GM12878 (cell line): ENCODE measurements at regions not wholly inside any gene's neighbourhood (a gene's known extent, or its start where the extent isn't known, plus 50 kb on each side); places are given as distances from the start of the nearest gene placed in this dataset.

Experiments used
- ATAC-seq: fragments of 200-7000 bp; cut with Tn5 transposase; 3 replicates; pipeline ENCODE4 v1.9.1; 2020; ENCODE audit warnings: mild to moderate bottlenecking, moderate library complexity
- BruUV-seq: library from RNA; stranded (reverse); fragments of 400-500 nt; replicated peaks from 2 replicates; lab custom pipeline; 2021; lab: Mats Ljungman, UMichigan
- CTCF ChIA-PET: fragments of 300-600 bp; sonication (Branson Sonifier 250); formaldehyde crosslinking; extraction: SDS; loops from one replicate; lab custom pipeline; 2021; ENCODE audit warnings: inconsistent platforms; lab: Yijun Ruan, JAX
- POLR2A ChIA-PET: fragments of 350-600 bp; formaldehyde crosslinking; extraction: SDS; loops from one replicate; lab custom pipeline; 2021; ENCODE audit warnings: inconsistent platforms; lab: Charles Lee
- RAD21 ChIA-PET: fragments of 300-600 bp; sonication (Branson Sonifier 250); formaldehyde crosslinking; loops from one replicate; lab custom pipeline; 2023; ENCODE audit warnings: antibody characterized with exemption; ENCODE audit not compliant: unreplicated experiment; lab: Charles Lee
- SMC1A ChIA-PET: fragments of 300-600 bp; sonication (Branson Sonifier 250); formaldehyde crosslinking; loops from one replicate; lab custom pipeline; 2023; ENCODE audit not compliant: unreplicated experiment, uncharacterized antibody; lab: Charles Lee
- DNase-seq: peaks from one replicate; pipeline ENCODE4 v3.0.0-alpha.2; 2011; ENCODE audit warnings: low read depth, low spot score
- FAIRE-seq: peaks from 3 replicates; lab custom pipeline; 2011; peaks lifted over from hg19 to GRCh38; lab: Jason Lieb, UNC
- H2AFZ ChIP-seq: 2 replicates; pipeline ENCODE4 v1.6.0; 2011; ENCODE audit warnings: low read depth, low read length, control low read depth; ENCODE audit not compliant: control insufficient read depth
- H3K27ac ChIP-seq: 2 replicates; pipeline ENCODE4 v1.5.1; 2011; ENCODE audit warnings: control low read depth; ENCODE audit not compliant: control insufficient read depth, insufficient read depth
- H3K27me3 ChIP-seq, 2 experiments: replicated peaks in 1 of 2; 2 replicates each; pipeline versions ENCODE4 v1.6.0 to v1.6.1; 2011; ENCODE audit warnings: low read length in 1 of 2; ENCODE audit not compliant: control insufficient read depth in 2 of 2, insufficient read depth in 2 of 2
- H3K36me3 ChIP-seq, 2 experiments: 2 replicates each; pipeline ENCODE4 v1.5.1; 2011; ENCODE audit warnings: low read length in 1 of 2; ENCODE audit not compliant: control insufficient read depth in 2 of 2, insufficient read depth in 2 of 2
- H3K4me1 ChIP-seq: 2 replicates; pipeline ENCODE4 v1.6.1; 2011; ENCODE audit warnings: mild to moderate bottlenecking, low read length, moderate library complexity, mixed read lengths; ENCODE audit not compliant: control insufficient read depth, insufficient read depth
- H3K4me2 ChIP-seq: 2 replicates; pipeline ENCODE4 v1.6.0; 2011; ENCODE audit warnings: control low read depth; ENCODE audit not compliant: control insufficient read depth, insufficient read depth
- H3K4me3 ChIP-seq: fragments of 200-600 bp; sonication (generic); 2 replicates; pipeline ENCODE4 v1.5.1; 2016
- H3K79me2 ChIP-seq: 2 replicates; pipeline ENCODE4 v1.6.0; 2011; ENCODE audit warnings: low read length; ENCODE audit not compliant: control insufficient read depth, insufficient read depth
- H3K9ac ChIP-seq: 2 replicates; pipeline ENCODE4 v1.8.0; 2011; ENCODE audit warnings: low read length, control low read depth, mixed read lengths; ENCODE audit not compliant: control insufficient read depth, insufficient read depth
- H3K9me3 ChIP-seq: replicated peaks from 3 replicates; pipeline ENCODE4 v1.5.1; 2011; ENCODE audit warnings: mild to moderate bottlenecking, low read length; ENCODE audit not compliant: control insufficient read depth, insufficient read depth
- H4K20me1 ChIP-seq: 2 replicates; pipeline ENCODE4 v1.6.0; 2011; ENCODE audit not compliant: control insufficient read depth, insufficient read depth
- CREB1 ChIP-seq: IDR thresholded peaks from 2 replicates; pipeline ENCODE4 v1.6.1; 2012; ENCODE audit warnings: low read depth, mild to moderate bottlenecking, inconsistent platforms
- EP300 ChIP-seq, 2 experiments: fragments of 150-350 bp in 1 of 2; IDR thresholded peaks; 2 replicates each; pipeline ENCODE4 v1.6.1; 2011 to 2012; ENCODE audit warnings: low read depth in 2 of 2, low read length in 2 of 2, borderline replicate concordance in 1 of 2, improper control_type of control experiment in 1 of 2, inconsistent platforms in 1 of 2; ENCODE audit not compliant: control insufficient read depth in 1 of 2
- KAT2A ChIP-seq: conservative IDR thresholded peaks from 2 replicates; pipeline ENCODE4 v1.6.1; 2011; ENCODE audit warnings: low read depth, low read length; ENCODE audit not compliant: control insufficient read depth
- RELA ChIP-seq: fragments of 450-650 bp; IDR thresholded peaks from 2 replicates; pipeline ENCODE4 v1.8.0; 2014; ENCODE audit warnings: borderline replicate concordance; ENCODE audit not compliant: partially characterized antibody
- RUNX3 ChIP-seq: IDR thresholded peaks from 2 replicates; pipeline ENCODE4 v1.6.1; 2012; ENCODE audit warnings: low read length, inconsistent platforms
- TCF3 ChIP-seq: IDR thresholded peaks from 2 replicates; pipeline ENCODE4 v1.6.1; 2012; ENCODE audit warnings: low read depth, mild to moderate bottlenecking, low read length, borderline replicate concordance; ENCODE audit not compliant: insufficient read depth
- WGBS: methylation state at CpG from one replicate; pipeline ENCODE4 v1.1.6; 2016; ENCODE audit warnings: low lambda C conversion rate; ENCODE audit not compliant: insufficient replicate concordance, insufficient coverage; ENCODE audit errors: missing lambda C conversion rate; 5-methylcytosine and 5-hydroxymethylcytosine counted together
- in situ Hi-C: fragments of 300-500 bp; cut with MboI; formaldehyde crosslinking; loops from 9 replicates; pipeline ENCODE4 v1.14.3; 2018; ENCODE audit warnings: mixed read lengths
- intact Hi-C: fragments of 100-400 bp; cut with micrococcal nuclease; formaldehyde crosslinking; loops from one replicate; pipeline ENCODE4 v1.14.2; 2022; ENCODE audit not compliant: unreplicated experiment
- TF ChIP-seq, protein P1 (sequence below): fragments of 150-350 bp; IDR thresholded peaks from 2 replicates; pipeline ENCODE4 v1.6.1; 2016; ENCODE audit warnings: low read depth, low read length

DNA sequence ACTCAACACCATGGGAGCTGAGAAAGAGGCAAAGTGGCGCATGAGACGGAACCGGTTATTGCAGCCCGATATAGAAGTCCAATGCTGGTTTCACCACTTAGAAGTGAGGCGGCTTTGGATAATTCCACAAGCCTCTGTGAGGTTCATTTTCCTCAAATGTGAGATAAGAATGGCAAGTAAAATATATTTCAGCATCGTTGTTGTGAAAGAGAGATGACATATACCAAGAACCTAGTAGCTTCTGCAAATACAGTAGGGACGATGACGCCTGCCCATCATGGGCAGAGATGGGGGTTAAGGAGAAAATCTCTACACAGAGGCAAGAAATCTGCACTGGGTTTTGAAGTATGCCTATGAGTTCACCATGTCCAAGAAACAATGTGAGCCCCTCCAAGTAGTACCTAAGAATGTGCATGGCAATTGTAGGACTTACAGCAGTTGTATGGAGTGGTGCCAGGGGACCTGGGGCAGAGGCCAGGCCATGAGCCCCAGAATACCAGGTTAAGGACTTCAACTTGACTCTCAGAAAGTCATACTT is 352.0 kb downstream of the RNF144A start:
- Histone ChIP-seq H3K27ac (no peak overlapping the region), H2AFZ (no peak overlapping the region), H3K27me3 (no peaks in the 10 kb centered on the region; a peak in 2 of 4 replicates), H3K9ac (no peak overlapping the region), H3K4me2 (no peak overlapping the region), H3K4me3 (no peak overlapping the region), H3K4me1 (no peaks in the 10 kb centered on the region), H3K79me2 (no peaks in the 10 kb centered on the region), H3K36me3 (no peaks in the 10 kb centered on the region), H3K9me3 (no peaks in the 10 kb centered on the region), H4K20me1 (no peaks in the 10 kb centered on the region)
- FAIRE-seq: no peak
- in situ Hi-C loops: no loop called here
- ChIA-PET RAD21 (no interaction called here), CTCF (no interaction called here), POLR2A (no interaction called here), SMC1A (no interaction called here)
- intact Hi-C loops: no loop called here
- no peak for ATAC-seq
- 70% methylated on average over 8 of the region's 8 CpGs for WGBS
- DNase-seq: no peak
- no peak for TF ChIP-seq CREB1
- TF ChIP-seq RELA: no peak
- TF ChIP-seq, protein P1, sequence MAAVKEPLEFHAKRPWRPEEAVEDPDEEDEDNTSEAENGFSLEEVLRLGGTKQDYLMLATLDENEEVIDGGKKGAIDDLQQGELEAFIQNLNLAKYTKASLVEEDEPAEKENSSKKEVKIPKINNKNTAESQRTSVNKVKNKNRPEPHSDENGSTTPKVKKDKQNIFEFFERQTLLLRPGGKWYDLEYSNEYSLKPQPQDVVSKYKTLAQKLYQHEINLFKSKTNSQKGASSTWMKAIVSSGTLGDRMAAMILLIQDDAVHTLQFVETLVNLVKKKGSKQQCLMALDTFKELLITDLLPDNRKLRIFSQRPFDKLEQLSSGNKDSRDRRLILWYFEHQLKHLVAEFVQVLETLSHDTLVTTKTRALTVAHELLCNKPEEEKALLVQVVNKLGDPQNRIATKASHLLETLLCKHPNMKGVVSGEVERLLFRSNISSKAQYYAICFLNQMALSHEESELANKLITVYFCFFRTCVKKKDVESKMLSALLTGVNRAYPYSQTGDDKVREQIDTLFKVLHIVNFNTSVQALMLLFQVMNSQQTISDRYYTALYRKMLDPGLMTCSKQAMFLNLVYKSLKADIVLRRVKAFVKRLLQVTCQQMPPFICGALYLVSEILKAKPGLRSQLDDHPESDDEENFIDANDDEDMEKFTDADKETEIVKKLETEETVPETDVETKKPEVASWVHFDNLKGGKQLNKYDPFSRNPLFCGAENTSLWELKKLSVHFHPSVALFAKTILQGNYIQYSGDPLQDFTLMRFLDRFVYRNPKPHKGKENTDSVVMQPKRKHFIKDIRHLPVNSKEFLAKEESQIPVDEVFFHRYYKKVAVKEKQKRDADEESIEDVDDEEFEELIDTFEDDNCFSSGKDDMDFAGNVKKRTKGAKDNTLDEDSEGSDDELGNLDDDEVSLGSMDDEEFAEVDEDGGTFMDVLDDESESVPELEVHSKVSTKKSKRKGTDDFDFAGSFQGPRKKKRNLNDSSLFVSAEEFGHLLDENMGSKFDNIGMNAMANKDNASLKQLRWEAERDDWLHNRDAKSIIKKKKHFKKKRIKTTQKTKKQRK: no peak
- no peak for TF ChIP-seq EP300 (IDR thresholded peaks at IDR 0.05; ENCODE audit: borderline replicate concordance in 1 of 2, control insufficient read depth in 1 of 2, low read depth in 2 of 2, low read length in 2 of 2)
- TF ChIP-seq RUNX3: no peak
- no peak for TF ChIP-seq KAT2A
- no peak for TF ChIP-seq TCF3
- no TSS peak for BruUV-seq
